H7 (cell line): ENCODE measurements at regions not wholly inside any gene's neighbourhood (a gene's known extent, or its start where the extent isn't known, plus 50 kb on each side); places are given as distances from the start of the nearest gene placed in this dataset.
A peak's percentile ranks its signal among the peaks of the same experiment; 100 is the strongest.
"Not testable (repeated sequence)": the region's sequence is repeated elsewhere in the genome, so short reads cannot be mapped to it uniquely, and the experiment has no call there.

Experiments used
- DNase-seq: peaks from one replicate; pipeline ENCODE4 v3.0.0; 2012
- H3K27me3 ChIP-seq: 2 replicates; pipeline ENCODE4 v1.6.0; 2011; ENCODE audit warnings: mild to moderate bottlenecking, low read length; ENCODE audit not compliant: control insufficient read depth, insufficient read depth
- H3K36me3 ChIP-seq: replicated peaks from 2 replicates; pipeline ENCODE4 v1.5.1; 2011; ENCODE audit warnings: low read length; ENCODE audit not compliant: control insufficient read depth, insufficient read depth
- H3K4me3 ChIP-seq: 2 replicates; pipeline ENCODE4 v1.5.1; 2011; ENCODE audit warnings: low read depth, mild to moderate bottlenecking, control low read depth, low read length, moderate library complexity; ENCODE audit not compliant: insufficient read depth

DNA sequence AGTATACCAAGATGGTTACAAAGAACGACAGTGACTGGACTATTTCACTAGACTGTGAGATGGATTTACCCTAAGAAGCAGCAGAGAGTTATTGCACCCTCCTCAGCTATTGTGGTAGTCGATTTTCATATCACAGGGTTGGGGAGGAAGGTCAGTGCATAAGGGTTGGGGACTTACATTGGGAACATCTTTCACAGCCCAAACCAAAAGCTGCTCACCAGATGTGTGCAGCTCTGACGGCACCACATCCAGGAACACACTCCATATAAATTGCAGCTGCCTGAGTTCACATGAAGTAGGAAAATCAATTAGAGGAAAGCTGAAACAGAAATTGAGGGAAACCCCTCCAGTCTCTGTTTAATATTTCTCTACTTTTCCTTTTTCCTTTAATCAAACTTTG, 470.5 kb upstream of the NRSN1 start:
- DNase-seq = no peak
- H3K4me3 ChIP-seq = no peak overlapping the region
- no peaks in the 10 kb centered on the region for H3K36me3 ChIP-seq
- no peaks in the 10 kb centered on the region for H3K27me3 ChIP-seq

DNA sequence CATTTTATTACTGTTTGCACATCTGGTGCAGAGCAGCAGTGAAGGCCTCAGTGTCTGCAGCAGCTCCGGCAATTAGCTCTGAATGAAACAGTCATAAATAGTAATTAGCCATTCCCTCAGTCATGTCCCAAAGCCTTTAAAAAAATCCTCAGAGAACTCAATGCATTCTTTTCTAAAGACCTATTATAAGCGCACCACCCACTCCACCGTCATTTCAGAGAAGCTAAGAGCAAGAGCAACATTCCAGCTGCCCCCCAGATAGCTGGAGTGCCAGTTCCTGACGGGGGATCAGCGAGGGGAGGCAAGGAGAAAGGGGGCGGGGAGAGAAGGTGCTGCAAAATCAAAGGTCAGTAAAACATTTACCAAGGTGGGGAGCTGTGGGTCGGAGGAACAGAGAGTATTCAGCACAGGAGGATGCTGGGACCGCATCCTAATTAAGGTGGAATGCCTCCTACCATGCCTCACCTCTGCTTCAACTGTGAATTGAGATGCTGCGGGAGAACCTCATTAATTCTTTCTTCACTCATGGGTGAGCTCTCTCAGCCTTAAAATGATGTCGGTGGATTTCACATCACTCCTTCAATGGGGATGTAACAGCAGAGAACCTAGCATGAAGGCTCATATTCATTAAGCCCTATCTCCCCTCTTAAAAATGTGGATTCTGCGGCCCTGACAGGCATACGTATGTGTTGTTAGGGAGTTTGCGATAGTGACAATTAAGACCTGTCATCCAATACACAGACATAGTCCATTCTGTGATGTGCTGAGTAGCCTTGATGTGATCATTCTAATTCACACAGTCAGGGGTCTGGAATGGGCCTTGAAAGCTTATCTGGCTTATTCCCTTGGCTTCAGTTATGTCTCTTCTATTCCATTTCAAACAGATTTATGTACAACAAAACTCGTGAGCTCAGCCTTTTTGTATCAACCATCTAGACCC, 469.5 kb upstream of the NRSN1 start:
- no peaks in the 10 kb centered on the region for H3K27me3 ChIP-seq
- no peaks in the 10 kb centered on the region for H3K36me3 ChIP-seq
- no peak overlapping the region for H3K4me3 ChIP-seq
- no peak for DNase-seq

DNA sequence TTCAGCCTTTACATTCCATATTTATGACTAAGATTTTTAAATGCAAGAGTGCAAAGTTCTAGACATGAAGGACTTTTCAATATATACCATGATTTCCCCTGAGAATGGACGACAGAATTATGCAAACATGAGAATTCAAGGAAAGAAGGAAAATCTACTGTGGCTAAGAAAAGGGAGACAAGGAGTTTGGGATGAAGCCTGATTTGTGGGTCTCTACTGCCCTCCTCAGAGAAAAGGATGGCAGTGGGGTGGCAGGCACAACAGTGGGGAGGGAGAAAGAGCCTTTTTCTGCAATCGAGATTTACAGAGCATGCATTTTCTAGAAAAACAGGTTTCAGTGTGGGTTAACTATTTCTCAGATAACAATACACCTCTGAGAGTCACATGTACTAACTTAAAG, 466.9 kb upstream of the NRSN1 start:
- Histone ChIP-seq H3K27me3 (no peaks in the 10 kb centered on the region), H3K4me3 (no peak overlapping the region), H3K36me3 (no peaks in the 10 kb centered on the region)
- DNase-seq = peak; percentile 30

- DNase-seq = no peak
These were observed 464.5 kb upstream of the NRSN1 start for GRCh38 chr6:23661549-23661948.

DNA sequence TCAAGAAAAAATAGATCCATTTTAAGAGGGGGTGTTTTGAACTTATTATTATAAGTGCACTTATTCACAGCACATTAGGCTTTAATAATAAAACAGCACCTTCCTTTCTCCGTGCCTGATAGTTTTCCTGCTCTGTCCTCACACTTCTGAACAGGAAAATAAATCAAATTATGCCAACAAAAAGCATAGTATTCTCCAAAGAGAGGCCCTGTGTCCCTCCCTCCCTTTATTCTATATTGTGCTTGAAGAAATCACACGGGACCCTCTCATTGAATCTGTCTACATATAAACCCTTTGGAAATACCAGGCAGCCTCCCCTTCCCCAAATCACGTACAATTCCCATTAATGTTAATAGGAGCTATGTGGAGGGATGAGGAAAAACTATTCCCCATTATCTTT, 462.9 kb upstream of the NRSN1 start:
- H3K36me3 ChIP-seq = no peaks in the 10 kb centered on the region
- DNase-seq = no peak

More at GRCh38 chr6:23661549-23661948, 464.5 kb upstream of the NRSN1 start:
- no peaks in the 10 kb centered on the region for H3K36me3 ChIP-seq
- H3K4me3 ChIP-seq = no peak overlapping the region
- H3K27me3 ChIP-seq = no peaks in the 10 kb centered on the region

GRCh38 chr6:23663652-23664051, 462.4 kb upstream of the NRSN1 start:
- Histone ChIP-seq H3K4me3 (no peak overlapping the region), H3K27me3 (no peaks in the 10 kb centered on the region), H3K36me3 (no peaks in the 10 kb centered on the region)
- no peak for DNase-seq

More for the DNA sequence above, 462.9 kb upstream of the NRSN1 start:
- H3K4me3 ChIP-seq = no peak overlapping the region
- H3K27me3 ChIP-seq = no peaks in the 10 kb centered on the region

GRCh38 chr6:23665911-23666310, 460.1 kb upstream of the NRSN1 start:
- DNase-seq, H3K36me3 ChIP-seq, H3K4me3 ChIP-seq, H3K27me3 ChIP-seq: not testable (repeated sequence)

GRCh38 chr6:23672737-23673136, 453.3 kb upstream of the NRSN1 start:
- Histone ChIP-seq H3K36me3 (no peaks in the 10 kb centered on the region), H3K4me3 (no peak overlapping the region), H3K27me3 (no peaks in the 10 kb centered on the region)
- no peak for DNase-seq

- H3K36me3 ChIP-seq = no peaks in the 10 kb centered on the region
- DNase-seq = no peak
- no peaks in the 10 kb centered on the region for H3K27me3 ChIP-seq
- no peak overlapping the region for H3K4me3 ChIP-seq
These were observed 447.4 kb upstream of the NRSN1 start for GRCh38 chr6:23678626-23679025.

DNA sequence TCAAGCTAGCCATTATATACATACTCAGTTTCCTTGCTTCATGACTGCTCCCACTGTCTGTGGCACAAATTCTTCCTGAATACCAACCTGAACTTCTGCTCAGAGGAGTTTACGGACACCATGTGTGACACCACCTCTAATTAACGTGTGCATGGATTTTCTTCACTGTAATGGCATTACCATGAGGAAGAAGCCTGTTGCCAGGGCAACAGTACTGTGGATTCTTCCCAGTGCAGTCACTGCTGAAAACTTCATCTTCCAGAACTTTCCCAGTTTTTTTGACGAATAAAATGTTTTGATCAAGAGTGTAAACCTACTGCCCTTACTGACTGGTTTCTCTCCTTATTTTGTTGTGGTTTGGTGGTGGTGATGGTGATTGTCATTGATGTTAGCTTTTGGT, 444.3 kb upstream of the NRSN1 start:
- Histone ChIP-seq H3K4me3 (no peak overlapping the region), H3K27me3 (no peaks in the 10 kb centered on the region), H3K36me3 (no peaks in the 10 kb centered on the region)
- DNase-seq = no peak

GRCh38 chr6:23688650-23689049, 437.4 kb upstream of the NRSN1 start:
- Histone ChIP-seq H3K4me3 (no peak overlapping the region), H3K27me3 (no peaks in the 10 kb centered on the region), H3K36me3 (no peaks in the 10 kb centered on the region)
- DNase-seq = no peak

DNA sequence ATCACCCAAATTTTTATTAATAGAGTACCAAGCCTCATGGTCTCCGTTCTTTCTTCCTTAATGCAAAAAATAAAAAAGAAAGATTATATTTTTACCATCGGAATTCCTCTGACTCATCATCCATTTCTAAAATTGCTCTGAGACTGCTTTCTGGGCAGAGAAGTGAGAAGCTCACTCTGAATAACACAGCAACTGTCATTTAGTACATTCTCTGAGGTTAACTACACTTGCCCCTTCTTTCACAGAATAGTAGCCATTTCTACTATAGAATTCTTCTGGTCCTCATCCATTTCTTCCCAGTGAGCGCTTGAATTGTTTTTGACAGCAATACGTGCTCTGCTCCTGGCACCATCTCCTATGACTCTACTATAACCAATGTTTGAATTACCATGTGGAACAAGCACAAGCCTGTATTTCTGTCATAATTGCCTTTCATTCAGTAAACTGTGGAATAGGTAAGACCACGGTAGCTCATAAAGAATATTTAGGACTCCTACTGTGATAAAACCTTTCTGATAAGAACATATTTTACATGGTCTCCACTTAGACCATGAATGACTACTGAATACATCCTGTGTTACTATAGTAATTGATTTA, 435.5 kb upstream of the NRSN1 start:
- no peak for DNase-seq
- no peaks in the 10 kb centered on the region for H3K36me3 ChIP-seq
- no peaks in the 10 kb centered on the region for H3K27me3 ChIP-seq
- no peak overlapping the region for H3K4me3 ChIP-seq

GRCh38 chr6:23692184-23692583, 433.8 kb upstream of the NRSN1 start:
- Histone ChIP-seq H3K27me3 (no peaks in the 10 kb centered on the region), H3K36me3 (no peaks in the 10 kb centered on the region), H3K4me3 (no peak overlapping the region)
- no peak for DNase-seq

DNA sequence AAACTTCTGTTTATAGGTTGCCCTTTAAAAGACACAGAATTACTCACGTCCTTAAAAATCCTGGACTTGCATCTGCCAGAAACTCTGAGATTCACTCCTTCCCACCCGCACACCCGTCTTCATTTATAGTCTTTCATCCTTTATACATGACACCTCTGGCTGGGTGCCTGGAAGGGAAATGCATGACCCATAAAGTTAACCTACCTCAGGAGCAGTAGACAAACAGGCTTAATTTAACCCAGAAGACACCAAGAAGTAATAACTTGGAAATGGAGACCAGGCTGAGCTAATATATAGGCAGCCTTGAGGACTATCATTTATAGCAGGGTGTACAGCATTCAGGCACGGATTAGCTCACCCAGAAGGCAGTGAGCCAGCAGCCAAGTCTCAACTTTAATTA, 429.0 kb upstream of the NRSN1 start:
- DNase-seq = no peak
- Histone ChIP-seq H3K36me3 (no peaks in the 10 kb centered on the region), H3K4me3 (no peak overlapping the region), H3K27me3 (no peaks in the 10 kb centered on the region)

DNA sequence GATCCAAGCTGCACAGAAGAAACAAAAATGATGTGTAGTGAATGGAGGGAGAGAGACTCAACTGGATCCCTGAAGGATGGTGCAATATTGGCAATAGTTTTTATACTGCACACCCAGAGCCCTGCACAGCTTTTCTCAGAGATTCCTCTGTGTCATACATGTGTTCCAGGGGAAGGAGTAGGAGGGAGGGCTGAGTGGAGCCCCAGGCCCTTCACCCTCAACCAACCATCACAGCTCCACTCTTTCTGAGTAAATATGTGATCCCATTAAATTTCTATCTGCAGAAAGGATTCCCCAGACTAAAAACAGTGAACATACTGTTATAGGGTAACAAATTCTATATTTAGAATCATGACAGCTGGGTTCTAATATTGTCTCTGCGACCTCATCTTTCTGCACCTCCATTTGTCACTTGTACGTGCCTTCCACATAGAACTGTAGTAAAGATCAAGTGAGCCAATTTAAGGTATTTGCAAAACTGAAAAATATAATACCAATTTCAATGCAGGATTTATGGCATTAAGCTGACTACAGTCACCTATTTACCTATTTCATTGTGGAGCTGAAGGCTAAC, 421.4 kb upstream of the NRSN1 start:
- H3K27me3 ChIP-seq = no peaks in the 10 kb centered on the region
- H3K36me3 ChIP-seq = no peaks in the 10 kb centered on the region
- no peak for DNase-seq
- H3K4me3 ChIP-seq = no peak overlapping the region
